ENCODE measurements at regions not wholly inside any gene's neighbourhood (a gene's known extent, or its start where the extent isn't known, plus 50 kb on each side); places are given as distances from the start of the nearest gene placed in this dataset.
"Not testable (repeated sequence)": the region's sequence is repeated elsewhere in the genome, so short reads cannot be mapped to it uniquely, and the experiment has no call there.

- H3K9me3 Mint-ChIP-seq: peaks cover 4% of the 10 kb centered on the region
- H3K4me3 Mint-ChIP-seq: no peak overlapping the region
- DNase-seq (ENCODE audit: low spot score in 2 of 2) (no peak), ATAC-seq (ENCODE audit: low read depth) (no peak)
- no peaks in the 10 kb centered on the region for H3K4me1 Mint-ChIP-seq
- H3K27me3 Mint-ChIP-seq: peaks cover 3% of the 10 kb centered on the region
- no peak overlapping the region for H3K27ac Mint-ChIP-seq
- no peaks in the 10 kb centered on the region for H3K36me3 Mint-ChIP-seq
Observed at GRCh38 chr13:53101883-53102282, 73.3 kb downstream of the OLFM4 start.

GRCh38 chr13:53104136-53104535 is 75.5 kb downstream of the OLFM4 start:
- Mint-ChIP-seq H3K4me1 (no peaks in the 10 kb centered on the region), H3K27me3 (peaks cover 3% of the 10 kb centered on the region), H3K9me3 (peaks cover 3% of the 10 kb centered on the region), H3K36me3 (no peaks in the 10 kb centered on the region), H3K27ac (no peak overlapping the region), H3K4me3 (no peak overlapping the region)
- ATAC-seq (ENCODE audit: low read depth): no peak
- DNase-seq (ENCODE audit: low spot score in 2 of 2): no peak

GRCh38 chr13:53105477-53105876 is 76.9 kb downstream of the OLFM4 start:
- no peaks in the 10 kb centered on the region for H3K27me3 Mint-ChIP-seq

GRCh38 chr13:53105890-53106289 is 77.3 kb downstream of the OLFM4 start:
- DNase-seq (ENCODE audit: low spot score in 2 of 2) (no peak), ATAC-seq (ENCODE audit: low read depth) (no peak)
- no peaks in the 10 kb centered on the region for H3K4me1 Mint-ChIP-seq
- H3K27me3 Mint-ChIP-seq: no peaks in the 10 kb centered on the region
- H3K4me3 Mint-ChIP-seq: no peak overlapping the region
- peaks cover 2% of the 10 kb centered on the region for H3K9me3 Mint-ChIP-seq
- no peaks in the 10 kb centered on the region for H3K36me3 Mint-ChIP-seq
- no peak overlapping the region for H3K27ac Mint-ChIP-seq

More at GRCh38 chr13:53105477-53105876, 76.9 kb downstream of the OLFM4 start:
- Mint-ChIP-seq H3K27ac (no peak overlapping the region), H3K4me1 (no peaks in the 10 kb centered on the region), H3K4me3 (no peak overlapping the region), H3K36me3 (no peaks in the 10 kb centered on the region), H3K9me3 (peaks cover 2% of the 10 kb centered on the region)
- DNase-seq (ENCODE audit: low spot score in 2 of 2): no peak
- no peak for ATAC-seq (ENCODE audit: low read depth)

GRCh38 chr13:53110181-53110580 is 81.6 kb downstream of the OLFM4 start:
- DNase-seq (ENCODE audit: low spot score in 2 of 2) (no peak), ATAC-seq (ENCODE audit: low read depth) (no peak)
- Mint-ChIP-seq H3K4me3 (no peak overlapping the region), H3K27ac (no peak overlapping the region), H3K27me3 (peaks cover 2% of the 10 kb centered on the region), H3K9me3 (no peaks in the 10 kb centered on the region), H3K4me1 (no peaks in the 10 kb centered on the region), H3K36me3 (no peaks in the 10 kb centered on the region)

GRCh38 chr13:53110614-53111013 is 82.0 kb downstream of the OLFM4 start:
- no peak for ATAC-seq (ENCODE audit: low read depth)
- DNase-seq (ENCODE audit: low spot score in 2 of 2): no peak
- peaks cover 2% of the 10 kb centered on the region for H3K27me3 Mint-ChIP-seq
- H3K4me1 Mint-ChIP-seq: no peaks in the 10 kb centered on the region
- no peaks in the 10 kb centered on the region for H3K9me3 Mint-ChIP-seq
- no peaks in the 10 kb centered on the region for H3K36me3 Mint-ChIP-seq
- H3K27ac Mint-ChIP-seq: no peak overlapping the region
- H3K4me3 Mint-ChIP-seq: no peak overlapping the region

GRCh38 chr13:53112522-53112921 is 83.9 kb downstream of the OLFM4 start:
- H3K27ac Mint-ChIP-seq: no peak overlapping the region
- no peaks in the 10 kb centered on the region for H3K4me1 Mint-ChIP-seq
- peaks cover 2% of the 10 kb centered on the region for H3K27me3 Mint-ChIP-seq
- H3K4me3 Mint-ChIP-seq: no peak overlapping the region
- no peaks in the 10 kb centered on the region for H3K9me3 Mint-ChIP-seq
- DNase-seq (ENCODE audit: low spot score in 2 of 2) (no peak), ATAC-seq (ENCODE audit: low read depth) (no peak)
- no peaks in the 10 kb centered on the region for H3K36me3 Mint-ChIP-seq

GRCh38 chr13:53117048-53117447 is 88.4 kb downstream of the OLFM4 start:
- DNase-seq (ENCODE audit: low spot score in 2 of 2); ATAC-seq (ENCODE audit: low read depth): not testable (repeated sequence)

GRCh38 chr13:53121131-53121773 is 92.6 kb downstream of the OLFM4 start:
- Mint-ChIP-seq H3K27me3 (no peaks in the 10 kb centered on the region), H3K27ac (no peak overlapping the region), H3K36me3 (no peaks in the 10 kb centered on the region), H3K4me1 (no peaks in the 10 kb centered on the region), H3K9me3 (peaks cover 4% of the 10 kb centered on the region), H3K4me3 (no peak overlapping the region)
- ATAC-seq (ENCODE audit: low read depth) (no peak), DNase-seq (ENCODE audit: low spot score in 2 of 2) (no peak)

More at GRCh38 chr13:53117048-53117447, 88.4 kb downstream of the OLFM4 start:
- H3K9me3 Mint-ChIP-seq, H3K27me3 Mint-ChIP-seq, H3K27ac Mint-ChIP-seq, H3K4me3 Mint-ChIP-seq, H3K4me1 Mint-ChIP-seq, H3K36me3 Mint-ChIP-seq: not testable (repeated sequence)

- Mint-ChIP-seq H3K36me3 (no peaks in the 10 kb centered on the region), H3K4me3 (no peak overlapping the region), H3K9me3 (peaks cover 4% of the 10 kb centered on the region), H3K27me3 (no peaks in the 10 kb centered on the region), H3K4me1 (no peaks in the 10 kb centered on the region), H3K27ac (no peak overlapping the region)
- no peak for DNase-seq (ENCODE audit: low spot score in 2 of 2)
- no peak for ATAC-seq (ENCODE audit: low read depth)
Observed at GRCh38 chr13:53121919-53122318, 93.3 kb downstream of the OLFM4 start.

- no peak for DNase-seq (ENCODE audit: low spot score in 2 of 2)
- no peak for ATAC-seq (ENCODE audit: low read depth)
- H3K4me1 Mint-ChIP-seq: no peaks in the 10 kb centered on the region
- H3K36me3 Mint-ChIP-seq: no peaks in the 10 kb centered on the region
- peaks cover 1% of the 10 kb centered on the region for H3K9me3 Mint-ChIP-seq
- no peak overlapping the region for H3K27ac Mint-ChIP-seq
- no peak overlapping the region for H3K4me3 Mint-ChIP-seq
- peaks cover 2% of the 10 kb centered on the region for H3K27me3 Mint-ChIP-seq
Observed at GRCh38 chr13:53123536-53123935, 94.9 kb downstream of the OLFM4 start.

- no peak for ATAC-seq (ENCODE audit: low read depth)
- no peak overlapping the region for H3K4me3 Mint-ChIP-seq
- peaks cover 2% of the 10 kb centered on the region for H3K27me3 Mint-ChIP-seq
- H3K27ac Mint-ChIP-seq: no peak overlapping the region
- H3K4me1 Mint-ChIP-seq: no peaks in the 10 kb centered on the region
- DNase-seq (ENCODE audit: low spot score in 2 of 2): no peak
- no peaks in the 10 kb centered on the region for H3K36me3 Mint-ChIP-seq
- H3K9me3 Mint-ChIP-seq: no peaks in the 10 kb centered on the region
Observed at GRCh38 chr13:53124623-53125022, 96.0 kb downstream of the OLFM4 start.

- Mint-ChIP-seq H3K27ac (no peak overlapping the region), H3K4me3 (no peak overlapping the region), H3K36me3 (no peaks in the 10 kb centered on the region), H3K4me1 (no peaks in the 10 kb centered on the region), H3K27me3 (peaks cover 2% of the 10 kb centered on the region), H3K9me3 (no peaks in the 10 kb centered on the region)
- ATAC-seq (ENCODE audit: low read depth): no peak
- DNase-seq (ENCODE audit: low spot score in 2 of 2): no peak
Observed at GRCh38 chr13:53126841-53127245, 98.2 kb downstream of the OLFM4 start.

- H3K27ac Mint-ChIP-seq: no peak overlapping the region
- ATAC-seq (ENCODE audit: low read depth) (no peak), DNase-seq (ENCODE audit: low spot score in 2 of 2) (no peak)
- peaks cover 2% of the 10 kb centered on the region for H3K27me3 Mint-ChIP-seq
- H3K9me3 Mint-ChIP-seq: no peaks in the 10 kb centered on the region
- no peaks in the 10 kb centered on the region for H3K4me1 Mint-ChIP-seq
- H3K36me3 Mint-ChIP-seq: no peaks in the 10 kb centered on the region
- H3K4me3 Mint-ChIP-seq: no peak overlapping the region
Observed at GRCh38 chr13:53127373-53127772, 98.8 kb downstream of the OLFM4 start.

- H3K4me3 Mint-ChIP-seq: no peak overlapping the region
- ATAC-seq (ENCODE audit: low read depth) (no peak), DNase-seq (ENCODE audit: low spot score in 2 of 2) (no peak)
- H3K27ac Mint-ChIP-seq: no peak overlapping the region
- H3K36me3 Mint-ChIP-seq: no peaks in the 10 kb centered on the region
- no peaks in the 10 kb centered on the region for H3K4me1 Mint-ChIP-seq
- H3K27me3 Mint-ChIP-seq: peaks cover 2% of the 10 kb centered on the region
- no peaks in the 10 kb centered on the region for H3K9me3 Mint-ChIP-seq
Observed at GRCh38 chr13:53129864-53130393, 101.3 kb downstream of the OLFM4 start.

All from memory B cell (primary cell).